RWPE1 (cell line): ENCODE measurements at regions not wholly inside any gene's neighbourhood (a gene's known extent, or its start where the extent isn't known, plus 50 kb on each side); places are given as distances from the start of the nearest gene placed in this dataset.
A peak's percentile ranks its signal among the peaks of the same experiment; 100 is the strongest.
"Not testable (repeated sequence)": the region's sequence is repeated elsewhere in the genome, so short reads cannot be mapped to it uniquely, and the experiment has no call there.

Experiments
- CTCF ChIA-PET: fragments of 350-600 bp; sonication (Branson Sonifier 250); formaldehyde crosslinking; extraction: SDS; loops from one replicate; lab custom pipeline; 2021; lab: Yijun Ruan, JAX
- POLR2A ChIA-PET: fragments of 400-600 bp; formaldehyde crosslinking; extraction: SDS; loops from one replicate; lab custom pipeline; 2020; ENCODE audit warnings: antibody characterized with exemption; ENCODE audit not compliant: low non-redundant PET; lab: Yijun Ruan, JAX
- DNase-seq: peaks from one replicate; pipeline ENCODE4 v3.0.0; 2012; ENCODE audit warnings: low spot score
- H3K27ac ChIP-seq: fragments of 450-650 bp; 2 replicates; pipeline ENCODE4 v1.5.1; 2017
- TF ChIP-seq, protein P1 (sequence below): fragments of 450-650 bp; conservative IDR thresholded peaks from 2 replicates; pipeline ENCODE4 v1.5.1; 2017; ENCODE audit warnings: low read depth, mild to moderate bottlenecking

GRCh38 chr9:113737517-113738271 lies 138.4 kb upstream of the ZNF618 start:
- peak; percentile 76 for DNase-seq
- TF ChIP-seq, protein P1, sequence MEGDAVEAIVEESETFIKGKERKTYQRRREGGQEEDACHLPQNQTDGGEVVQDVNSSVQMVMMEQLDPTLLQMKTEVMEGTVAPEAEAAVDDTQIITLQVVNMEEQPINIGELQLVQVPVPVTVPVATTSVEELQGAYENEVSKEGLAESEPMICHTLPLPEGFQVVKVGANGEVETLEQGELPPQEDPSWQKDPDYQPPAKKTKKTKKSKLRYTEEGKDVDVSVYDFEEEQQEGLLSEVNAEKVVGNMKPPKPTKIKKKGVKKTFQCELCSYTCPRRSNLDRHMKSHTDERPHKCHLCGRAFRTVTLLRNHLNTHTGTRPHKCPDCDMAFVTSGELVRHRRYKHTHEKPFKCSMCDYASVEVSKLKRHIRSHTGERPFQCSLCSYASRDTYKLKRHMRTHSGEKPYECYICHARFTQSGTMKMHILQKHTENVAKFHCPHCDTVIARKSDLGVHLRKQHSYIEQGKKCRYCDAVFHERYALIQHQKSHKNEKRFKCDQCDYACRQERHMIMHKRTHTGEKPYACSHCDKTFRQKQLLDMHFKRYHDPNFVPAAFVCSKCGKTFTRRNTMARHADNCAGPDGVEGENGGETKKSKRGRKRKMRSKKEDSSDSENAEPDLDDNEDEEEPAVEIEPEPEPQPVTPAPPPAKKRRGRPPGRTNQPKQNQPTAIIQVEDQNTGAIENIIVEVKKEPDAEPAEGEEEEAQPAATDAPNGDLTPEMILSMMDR = peak; percentile 89
- CTCF ChIA-PET = interaction anchor here (0.5 to 1.6 kb wide), 20 partner anchors 10 to 1658 kb away, joined by 3 to 7 read pairs (median 4); no protein-coding TSS in a partner anchor
- POLR2A ChIA-PET = no interaction called here
- no peak overlapping the region for H3K27ac ChIP-seq

GRCh38 chr9:113738496-113738892 lies 137.6 kb upstream of the ZNF618 start:
- ChIA-PET POLR2A (no interaction called here), CTCF (interaction anchor here (0.7 to 1.0 kb wide), 2 partner anchors 16 to 124 kb away, joined by 3 to 4 read pairs; no protein-coding TSS in a partner anchor)
- TF ChIP-seq, protein P1 = no peak
- DNase-seq = peak; percentile 20
- no peak overlapping the region for H3K27ac ChIP-seq

DNA sequence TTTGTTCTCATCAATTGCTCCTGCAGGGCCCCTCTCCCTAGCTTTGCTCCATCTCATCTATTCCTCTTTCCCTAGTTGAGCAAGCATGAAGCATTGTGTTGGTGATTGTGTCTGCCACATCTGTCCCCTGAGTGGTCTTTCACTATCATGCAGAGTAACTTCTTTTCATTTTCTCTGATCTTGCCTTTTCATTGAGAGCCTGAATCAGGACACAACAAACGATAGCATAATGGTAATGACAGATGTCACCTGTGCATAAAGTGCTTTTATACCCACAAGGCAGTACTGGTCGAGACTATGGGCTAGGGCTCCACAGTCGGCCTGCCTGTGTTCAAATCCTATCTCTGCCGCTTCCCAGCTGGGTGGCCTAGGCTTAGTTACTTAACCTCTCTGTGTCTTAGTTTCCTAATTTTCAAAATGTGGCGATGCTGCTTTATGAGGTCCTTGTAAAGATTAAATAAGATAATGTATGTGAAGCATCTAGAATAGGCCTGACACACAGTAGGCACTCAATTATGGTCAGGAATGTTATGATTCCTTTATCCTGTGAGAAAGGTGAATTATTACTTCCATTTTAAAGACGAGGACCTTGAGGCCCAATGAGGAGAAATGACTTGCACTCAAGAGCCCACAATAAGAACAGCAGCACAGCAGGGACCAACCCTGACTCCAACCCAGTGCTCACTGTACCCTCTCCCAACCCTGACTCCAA lies 137.1 kb upstream of the ZNF618 start:
- no peak for DNase-seq
- ChIA-PET CTCF (interaction anchor here (0.7 to 1.0 kb wide), 2 partner anchors 15 to 123 kb away, joined by 3 to 4 read pairs; no protein-coding TSS in a partner anchor), POLR2A (no interaction called here)
- H3K27ac ChIP-seq = no peak overlapping the region
- TF ChIP-seq, protein P1 = no peak

DNA sequence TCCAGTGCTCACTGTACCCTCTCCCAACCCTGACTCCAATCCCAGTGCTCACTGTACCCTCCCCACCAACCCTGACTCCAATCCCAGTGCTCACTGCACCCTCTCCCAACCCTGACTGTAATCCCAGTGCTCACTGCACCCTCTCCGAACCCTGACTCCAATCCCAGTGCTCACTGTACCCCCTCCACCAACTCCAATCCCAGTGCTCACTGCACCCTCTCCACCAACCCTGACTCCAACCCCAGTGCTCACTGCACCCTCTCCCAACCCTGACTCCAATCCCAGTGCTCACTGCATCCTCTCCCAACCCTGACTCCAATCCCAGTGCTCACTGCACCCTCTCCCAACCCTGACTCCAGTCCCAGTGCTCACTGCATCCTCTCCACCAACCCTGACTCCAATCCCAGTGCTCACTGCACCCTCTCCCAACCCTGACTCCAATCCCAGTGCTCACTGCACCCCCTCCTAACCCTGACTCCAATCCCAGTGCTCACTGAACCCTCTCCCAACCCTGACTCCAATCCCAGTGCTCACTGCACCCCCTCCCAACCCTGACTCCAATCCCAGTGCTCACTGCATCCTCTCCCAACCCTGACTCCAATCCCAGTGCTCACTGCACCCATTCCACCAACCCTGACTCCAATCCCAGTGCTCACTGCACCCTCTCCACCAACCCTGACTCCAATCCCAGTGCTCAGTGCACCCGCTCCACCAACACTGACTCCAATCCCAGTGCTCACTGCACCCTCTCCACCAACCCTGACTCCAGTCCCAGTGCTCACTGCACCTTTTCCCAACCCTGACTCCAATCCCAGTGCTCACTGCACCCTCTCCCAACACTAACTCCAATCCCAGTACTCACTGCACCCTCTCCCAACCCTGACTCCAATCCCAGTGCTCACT lies 136.3 kb upstream of the ZNF618 start:
- H3K27ac ChIP-seq, POLR2A ChIA-PET, CTCF ChIA-PET, DNase-seq: not testable (repeated sequence)

GRCh38 chr9:113740508-113741500 lies 135.3 kb upstream of the ZNF618 start:
- H3K27ac ChIP-seq, POLR2A ChIA-PET: not testable (repeated sequence)
- DNase-seq = peak; percentile 93
- CTCF ChIA-PET = interaction anchor here (0.5 to 0.8 kb wide), 3 partner anchors 133 to 1775 kb away, joined by 3 read pairs; no protein-coding TSS in a partner anchor

GRCh38 chr9:113741886-113742854 lies 133.9 kb upstream of the ZNF618 start:
- no peak for DNase-seq
- TF ChIP-seq, protein P1 = no peak
- no peak overlapping the region for H3K27ac ChIP-seq
- ChIA-PET CTCF (interaction anchor here (0.5 kb wide), 1 partner anchor 1773 kb away, joined by 3 read pairs; no protein-coding TSS in a partner anchor), POLR2A (no interaction called here)
